ENCODE measurements at regions not wholly inside any gene's neighbourhood (a gene's known extent, or its start where the extent isn't known, plus 50 kb on each side); places are given as distances from the start of the nearest gene placed in this dataset.

- no peak for TF ChIP-seq CTCF (conservative IDR thresholded peaks at IDR 0.05; ENCODE audit: low read length)
- no peak for DNase-seq (ENCODE audit: low read depth)
- H3K4me3 ChIP-seq (ENCODE audit: low read length): no peak overlapping the region
These were observed 480.0 kb upstream of the C9orf72 start for GRCh38 chr9:28053096-28053777.

- no peak overlapping the region for H3K4me3 ChIP-seq (ENCODE audit: low read length)
- TF ChIP-seq CTCF (conservative IDR thresholded peaks at IDR 0.05; ENCODE audit: low read length): no peak
- peak; percentile 77 for DNase-seq (ENCODE audit: low read depth)
These were observed 482.7 kb upstream of the C9orf72 start for GRCh38 chr9:28056006-28056405.

- peak; percentile 70 for DNase-seq (ENCODE audit: low read depth)
- H3K4me3 ChIP-seq (ENCODE audit: low read length): no peak overlapping the region
- TF ChIP-seq CTCF (conservative IDR thresholded peaks at IDR 0.05; ENCODE audit: low read length): no peak
These were observed 483.2 kb upstream of the C9orf72 start for GRCh38 chr9:28056466-28056865.

- TF ChIP-seq CTCF (conservative IDR thresholded peaks at IDR 0.05; ENCODE audit: low read length): no peak
- no peak for DNase-seq (ENCODE audit: low read depth)
- no peak overlapping the region for H3K4me3 ChIP-seq (ENCODE audit: low read length)
These were observed 485.9 kb upstream of the C9orf72 start for GRCh38 chr9:28059192-28059591.

GRCh38 chr9:28064241-28064815, 491.0 kb upstream of the C9orf72 start:
- TF ChIP-seq CTCF (conservative IDR thresholded peaks at IDR 0.05; ENCODE audit: low read length): no peak
- DNase-seq (ENCODE audit: low read depth): no peak
- no peak overlapping the region for H3K4me3 ChIP-seq (ENCODE audit: low read length)

- H3K4me3 ChIP-seq (ENCODE audit: low read length): no peak overlapping the region
These were observed 500.0 kb upstream of the C9orf72 start for GRCh38 chr9:28073270-28073669.

More at GRCh38 chr9:28073270-28073669, 500.0 kb upstream of the C9orf72 start:
- peak; percentile 65 for TF ChIP-seq CTCF (conservative IDR thresholded peaks at IDR 0.05; ENCODE audit: low read length)
- peak; percentile 52 for DNase-seq (ENCODE audit: low read depth)

Data from AG10803 (cell line).